HG02981 (cell line): ENCODE measurements at regions not wholly inside any gene's neighbourhood (a gene's known extent, or its start where the extent isn't known, plus 50 kb on each side); places are given as distances from the start of the nearest gene placed in this dataset.
"Not testable (repeated sequence)": the region's sequence is repeated elsewhere in the genome, so short reads cannot be mapped to it uniquely, and the experiment has no call there.

Experiments
- ATAC-seq: cut with Tn5 transposase; IDR thresholded peaks from one replicate; pipeline ENCODE4 v1.9.1; 2021; ENCODE audit warnings: mild to moderate bottlenecking, moderate library complexity; ENCODE audit not compliant: unreplicated experiment

- no peak for ATAC-seq
Observed at GRCh38 chr10:124194199-124194824, 100.9 kb upstream of the CHST15 start.

GRCh38 chr10:124193309-124193696 lies 99.9 kb upstream of the CHST15 start:
- no peak for ATAC-seq

- not testable (repeated sequence) for ATAC-seq
Observed at GRCh38 chr10:124192664-124193308, 99.4 kb upstream of the CHST15 start.

- not testable (repeated sequence) for ATAC-seq
Observed at GRCh38 chr10:124190476-124190875, 97.1 kb upstream of the CHST15 start.

GRCh38 chr10:124186956-124187355 lies 93.6 kb upstream of the CHST15 start:
- no peak for ATAC-seq

- ATAC-seq: no peak
Observed at GRCh38 chr10:124185084-124185483, 91.7 kb upstream of the CHST15 start.

GRCh38 chr10:124184208-124184830 lies 90.9 kb upstream of the CHST15 start:
- ATAC-seq: no peak

- ATAC-seq: no peak
Observed at GRCh38 chr10:124183617-124184016, 90.2 kb upstream of the CHST15 start.

- ATAC-seq: no peak
Observed at GRCh38 chr10:124182088-124182541, 88.7 kb upstream of the CHST15 start.

GRCh38 chr10:124181656-124182055 lies 88.3 kb upstream of the CHST15 start:
- no peak for ATAC-seq

GRCh38 chr10:124180947-124181549 lies 87.7 kb upstream of the CHST15 start:
- no peak for ATAC-seq

GRCh38 chr10:124180044-124180745 lies 86.8 kb upstream of the CHST15 start:
- ATAC-seq: no peak

GRCh38 chr10:124179308-124180043 lies 86.1 kb upstream of the CHST15 start:
- no peak for ATAC-seq

GRCh38 chr10:124177180-124177518 lies 83.8 kb upstream of the CHST15 start:
- ATAC-seq: no peak

GRCh38 chr10:124176349-124177179 lies 83.2 kb upstream of the CHST15 start:
- no peak for ATAC-seq

- ATAC-seq: no peak
Observed at GRCh38 chr10:124175701-124176348, 82.4 kb upstream of the CHST15 start.

GRCh38 chr10:124174673-124175645 lies 81.6 kb upstream of the CHST15 start:
- no peak for ATAC-seq

GRCh38 chr10:124174071-124174566 lies 80.7 kb upstream of the CHST15 start:
- ATAC-seq: no peak
